Activated gamma-delta T cell (primary cell): ENCODE measurements at regions not wholly inside any gene's neighbourhood (a gene's known extent, or its start where the extent isn't known, plus 50 kb on each side); places are given as distances from the start of the nearest gene placed in this dataset.
"Not testable (repeated sequence)": the region's sequence is repeated elsewhere in the genome, so short reads cannot be mapped to it uniquely, and the experiment has no call there.

Experiments used
- DNase-seq: peaks from one replicate; lab custom pipeline; 2025; lab: John Stamatoyannopoulos, UW

DNA sequence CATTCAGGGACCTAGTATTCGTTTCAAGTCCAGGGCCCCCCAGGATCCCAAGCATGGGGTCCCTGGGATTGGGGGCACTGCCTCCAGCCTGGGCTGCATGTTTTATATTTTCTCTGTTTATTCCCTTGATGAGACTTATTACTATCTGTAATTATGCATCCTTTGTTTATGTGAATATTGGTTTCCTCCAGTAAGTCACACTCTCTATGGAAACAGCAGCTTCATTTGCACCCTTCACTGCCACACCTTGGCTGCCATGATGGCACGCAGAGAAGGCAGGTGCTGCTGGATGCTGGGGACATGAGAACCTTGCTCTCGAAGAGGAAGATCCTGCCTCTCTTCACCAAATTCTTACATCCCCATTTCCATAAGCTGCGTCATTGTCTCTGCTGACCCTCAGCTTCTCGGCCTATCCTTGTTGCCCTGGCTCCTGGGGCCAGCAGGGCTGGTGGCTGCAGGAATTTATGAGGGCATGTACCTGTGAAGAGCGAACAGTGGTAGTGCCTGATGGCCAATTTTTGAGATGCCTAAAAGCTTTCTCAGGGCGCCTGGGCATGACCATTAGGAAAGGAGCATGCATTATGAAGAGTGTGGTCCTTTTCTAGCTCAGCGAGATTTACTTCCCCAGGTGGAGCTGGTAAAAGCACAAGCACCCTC lies 479.3 kb upstream of the KLF6 start:
- DNase-seq = no peak

DNA sequence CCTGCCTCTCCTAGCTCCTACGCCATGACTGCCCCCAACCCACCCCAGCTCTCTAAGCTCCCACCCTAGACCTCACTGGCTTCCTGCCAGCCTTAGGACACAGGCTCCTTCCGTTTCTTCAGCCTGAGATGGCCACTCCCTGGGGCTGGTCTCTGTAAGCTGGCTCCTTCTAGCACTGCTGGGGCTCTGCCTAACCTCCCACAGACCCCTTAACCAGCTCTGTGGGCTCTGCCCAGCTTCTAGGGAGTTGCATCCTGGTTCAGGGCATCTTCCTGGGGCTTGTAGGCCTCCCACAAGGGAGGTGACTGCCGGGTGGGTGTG lies 478.6 kb upstream of the KLF6 start:
- DNase-seq = no peak

DNA sequence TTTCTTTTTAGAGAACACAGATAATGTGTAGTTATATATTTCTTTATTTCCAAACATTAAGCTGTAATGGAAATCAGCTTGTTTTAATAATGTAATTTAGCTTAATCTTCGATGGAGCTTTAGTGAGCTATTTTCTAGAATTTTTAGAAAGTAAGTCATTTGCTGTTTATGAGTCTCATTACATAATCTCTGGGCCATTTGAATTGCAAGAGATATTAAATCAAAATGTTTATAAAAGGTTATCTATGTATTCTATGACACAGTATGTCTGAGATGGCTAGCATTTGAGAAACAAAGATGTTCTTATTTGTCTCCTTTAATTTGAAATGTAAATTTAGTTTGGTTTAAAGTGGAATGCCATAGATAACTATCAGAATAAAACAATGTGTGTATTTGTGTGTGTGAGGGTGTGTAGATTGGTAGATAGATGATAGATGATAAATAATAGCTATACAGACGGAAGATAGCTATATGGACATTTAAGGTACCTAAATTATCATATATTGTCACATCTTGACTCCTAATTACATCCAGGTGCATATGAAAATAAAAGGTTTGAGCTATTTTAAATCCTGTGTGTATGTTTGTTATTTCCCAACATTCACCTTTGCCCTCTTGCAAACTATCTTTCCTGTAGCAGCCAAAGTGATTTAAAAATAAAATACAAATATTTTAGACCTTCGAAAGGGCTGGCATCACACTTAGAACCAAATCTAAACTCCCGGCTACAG lies 478.0 kb upstream of the KLF6 start:
- no peak for DNase-seq

DNA sequence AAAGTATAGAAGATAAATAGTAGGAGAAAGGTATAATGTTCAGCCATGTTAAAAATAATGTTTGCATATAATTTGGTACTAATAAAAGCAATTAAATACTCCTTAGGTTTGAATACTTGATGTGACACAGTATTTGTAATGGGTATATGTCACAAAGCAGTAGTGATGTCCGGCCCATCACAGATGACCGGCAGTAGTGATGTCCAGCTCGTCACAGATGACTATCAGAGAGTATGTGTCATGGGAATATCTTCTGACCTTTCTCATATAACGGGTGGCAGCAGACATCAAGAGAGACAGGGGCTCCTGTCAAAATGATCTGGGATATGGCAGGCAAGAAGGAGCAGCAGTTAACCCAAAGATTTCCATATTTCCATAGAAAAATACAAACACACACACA lies 477.4 kb upstream of the KLF6 start:
- DNase-seq = no peak

DNA sequence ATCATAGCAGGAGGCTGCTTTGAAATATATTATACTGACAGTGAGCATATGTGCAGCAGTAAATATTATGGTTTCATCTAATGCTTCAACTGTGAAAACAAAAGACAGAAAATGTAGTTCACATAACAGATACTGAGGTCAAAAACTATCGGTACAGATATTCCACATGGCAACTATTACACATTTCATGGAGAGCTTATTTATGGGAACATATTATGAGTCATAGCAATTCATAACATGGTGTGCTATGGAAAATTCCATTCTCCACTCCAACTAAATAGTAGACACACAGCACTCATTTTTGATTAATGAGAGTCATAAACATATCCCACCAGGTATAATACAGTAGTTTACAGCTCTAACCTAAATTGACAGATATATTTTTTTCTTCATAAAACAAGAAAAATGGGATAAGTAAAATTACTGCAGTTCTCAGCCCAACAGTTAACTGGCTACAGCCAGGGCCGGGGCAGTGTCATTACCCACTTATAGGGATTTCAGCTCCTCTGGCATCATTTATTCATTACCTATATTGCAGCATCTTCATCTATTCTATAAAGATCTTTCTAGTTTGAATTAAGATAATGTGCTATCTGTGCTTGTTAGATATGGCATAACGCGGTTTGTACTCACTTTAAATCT lies 475.6 kb upstream of the KLF6 start:
- DNase-seq = no peak

DNA sequence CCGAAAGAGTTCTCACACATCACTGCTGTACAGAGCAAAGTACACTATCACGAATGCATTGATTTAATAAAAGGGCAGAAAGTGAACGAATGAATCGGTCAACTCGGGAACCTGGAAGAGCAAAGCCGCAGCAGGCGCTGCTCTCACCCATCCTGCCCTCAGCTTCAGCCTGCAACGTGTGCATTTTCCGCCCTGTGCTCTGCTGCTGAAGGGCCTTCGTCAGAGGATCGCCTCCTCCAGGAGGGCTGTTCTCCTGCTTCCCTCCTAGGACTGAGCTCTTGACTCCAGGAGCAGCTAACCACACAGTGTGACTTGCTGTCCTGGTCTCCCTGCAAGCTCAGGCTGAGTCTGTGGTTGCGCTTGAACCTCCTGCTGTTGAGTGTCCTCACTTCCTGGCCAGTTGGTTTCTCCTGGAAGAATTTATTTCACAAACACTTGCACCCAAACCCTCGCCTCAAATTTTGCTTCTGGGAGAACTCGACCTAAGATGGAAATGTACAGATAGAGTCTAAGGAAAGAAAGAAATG lies 473.0 kb upstream of the KLF6 start:
- no peak for DNase-seq

DNA sequence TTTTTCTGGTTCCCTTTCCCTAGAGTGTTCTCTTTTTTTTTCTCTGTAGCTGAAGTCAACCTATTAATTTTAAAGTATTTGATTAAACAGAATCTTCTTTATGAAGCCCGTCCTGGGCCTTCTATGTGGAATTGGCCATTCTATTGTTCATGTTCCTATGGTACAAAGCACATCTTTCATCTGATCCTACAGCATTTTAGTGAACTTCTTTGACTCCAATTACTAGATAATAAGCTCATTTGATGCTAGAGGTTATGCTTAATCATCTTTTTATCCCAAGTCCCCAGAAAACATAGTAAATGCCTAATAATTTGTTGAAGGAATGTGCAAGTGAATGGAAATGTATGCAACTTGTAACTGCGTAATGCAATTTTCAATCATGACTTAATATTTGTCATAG lies 472.0 kb upstream of the KLF6 start:
- no peak for DNase-seq

DNA sequence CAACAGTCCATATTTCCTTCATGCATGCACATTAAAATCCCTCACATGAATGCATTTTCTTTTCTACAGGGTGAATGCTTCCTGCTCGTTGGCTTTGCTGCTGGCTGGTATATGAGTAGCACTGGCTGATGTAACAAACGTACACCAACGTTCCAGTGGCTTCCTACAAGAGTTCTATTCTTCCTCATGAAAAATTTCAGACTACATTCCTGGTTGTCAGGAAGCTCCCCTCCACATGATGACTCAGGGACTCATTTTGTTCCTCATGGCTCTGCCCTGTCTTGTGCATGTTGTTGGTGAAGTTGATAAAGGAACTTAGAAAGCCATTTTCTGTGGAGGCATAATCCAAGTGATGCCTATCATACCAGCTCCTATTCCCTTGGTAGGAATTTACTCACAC lies 470.7 kb upstream of the KLF6 start:
- DNase-seq = no peak

DNA sequence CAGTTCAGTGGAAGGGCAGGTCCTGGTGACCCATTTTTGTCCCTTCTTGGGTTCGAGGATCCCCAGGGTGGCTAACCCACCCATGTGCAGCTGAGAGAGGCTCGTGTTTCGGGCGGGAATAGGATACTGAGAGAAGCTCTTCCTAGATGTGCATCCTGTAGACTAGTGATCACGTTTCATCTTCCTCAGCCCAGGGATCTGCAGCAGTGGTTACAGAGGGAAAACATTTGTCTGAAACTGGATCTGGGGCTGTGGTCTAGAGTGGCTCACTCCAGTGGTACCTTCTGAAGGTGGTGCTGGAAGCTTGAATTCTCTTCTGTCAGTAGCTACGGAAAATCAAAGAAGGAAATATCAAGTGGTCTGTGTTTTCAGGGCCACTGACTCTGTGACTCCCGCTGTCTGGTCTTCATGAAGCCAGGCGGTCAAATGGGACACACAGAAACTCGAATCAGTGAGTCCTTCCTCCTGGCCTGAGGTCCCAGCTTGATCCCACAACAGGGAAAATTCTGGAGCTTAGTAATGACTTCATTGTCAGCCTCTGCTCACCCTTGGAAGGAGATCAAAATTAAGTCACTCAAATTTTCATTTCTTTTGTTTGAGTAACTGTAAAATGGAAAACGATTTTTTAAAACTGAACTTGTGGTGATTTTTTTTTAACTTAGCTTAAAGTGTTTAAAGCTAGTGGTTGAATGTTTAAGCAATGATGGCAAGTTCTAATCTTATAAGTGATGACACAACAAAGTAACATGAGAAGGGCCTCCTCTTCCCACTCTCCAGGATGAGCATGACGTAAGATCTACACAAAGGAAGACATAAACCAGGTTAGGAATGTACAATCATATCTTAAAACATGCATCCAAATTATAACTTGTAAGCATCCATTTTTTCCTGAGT lies 469.3 kb upstream of the KLF6 start:
- DNase-seq = no peak

DNA sequence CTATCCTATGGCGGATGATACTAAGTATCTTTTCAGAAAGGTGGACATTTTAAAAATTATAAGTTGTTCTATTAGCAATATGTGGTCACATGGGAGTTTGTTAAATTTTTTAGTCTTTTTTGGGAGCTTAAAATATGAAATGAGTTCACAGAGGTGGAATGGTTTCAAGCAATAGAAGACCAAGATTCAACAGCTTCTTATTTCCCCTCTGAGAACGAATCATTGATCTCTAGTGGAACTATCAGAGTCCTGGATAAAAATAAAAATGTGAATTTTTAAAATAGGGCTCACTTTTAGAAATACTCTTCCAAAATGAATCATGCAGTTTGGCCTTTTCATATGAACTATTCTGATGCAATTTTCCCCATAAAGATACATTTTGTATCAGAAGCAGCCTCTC lies 467.7 kb upstream of the KLF6 start:
- DNase-seq = no peak

DNA sequence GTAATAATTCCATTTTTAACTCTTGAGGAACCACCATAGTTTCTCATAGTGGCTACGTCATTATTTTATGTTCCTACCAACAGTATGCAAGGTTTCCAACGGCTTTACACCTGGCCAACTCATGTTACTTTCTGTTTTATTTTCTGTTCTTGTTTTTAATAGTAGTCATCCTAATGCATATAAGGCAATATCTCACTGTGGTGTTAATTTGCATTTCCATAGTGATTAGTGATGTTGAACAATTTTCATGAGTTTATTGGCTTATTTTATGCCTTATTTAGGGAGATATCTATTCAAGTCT lies 465.5 kb upstream of the KLF6 start:
- no peak for DNase-seq

DNA sequence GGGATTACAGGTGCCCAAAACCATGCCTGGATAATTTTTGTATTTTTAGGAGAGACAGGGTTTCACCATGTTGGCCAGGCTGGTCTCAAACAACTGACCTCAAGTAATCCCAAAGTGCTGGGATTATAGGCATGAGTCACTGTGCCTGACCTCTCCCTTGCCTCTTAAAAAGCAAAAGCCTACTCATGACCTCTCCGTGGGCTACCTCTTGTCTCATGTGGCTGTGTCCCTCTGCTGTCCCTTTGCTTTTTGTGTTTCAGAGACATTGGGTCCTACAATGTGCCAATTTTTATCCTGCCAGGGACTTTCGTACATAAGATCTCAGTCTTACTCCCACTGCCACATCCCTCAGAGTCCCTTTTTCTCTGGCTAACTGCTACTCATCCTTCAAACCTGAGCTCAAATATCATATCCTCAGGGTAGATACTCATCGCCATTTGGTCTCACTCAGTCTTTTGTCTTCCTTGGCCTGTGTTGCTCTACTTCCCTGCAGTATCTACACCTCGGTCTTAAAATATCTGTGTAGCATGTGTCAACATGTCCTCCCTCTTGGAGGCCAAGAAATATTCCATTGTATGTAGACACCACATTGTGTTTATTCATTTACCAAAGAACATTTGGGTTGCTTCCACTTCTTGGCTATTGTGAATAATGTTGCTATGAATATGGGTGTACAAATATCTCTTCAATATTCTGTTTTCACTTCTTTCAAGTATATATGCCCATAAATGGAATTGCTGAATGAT lies 465.0 kb upstream of the KLF6 start:
- no peak for DNase-seq

DNA sequence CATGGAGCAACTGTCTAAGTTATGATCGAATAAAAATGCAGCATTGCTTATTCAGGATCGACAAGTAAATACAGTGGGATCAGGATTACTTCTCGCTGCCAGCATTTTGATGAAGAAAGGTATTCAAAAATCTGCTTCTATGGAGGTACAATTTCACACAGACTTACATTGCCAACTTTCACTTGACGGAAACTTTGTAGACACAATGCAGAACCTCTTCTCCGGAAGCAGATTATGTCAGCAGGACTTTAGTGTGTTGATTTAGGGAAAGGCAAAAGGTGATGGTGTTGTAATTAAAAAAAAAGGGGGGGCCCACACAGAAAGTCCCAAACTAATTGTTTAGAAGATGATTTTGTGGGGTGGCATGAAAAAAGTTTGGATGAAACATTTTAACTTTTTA lies 462.4 kb upstream of the KLF6 start:
- DNase-seq = no peak

DNA sequence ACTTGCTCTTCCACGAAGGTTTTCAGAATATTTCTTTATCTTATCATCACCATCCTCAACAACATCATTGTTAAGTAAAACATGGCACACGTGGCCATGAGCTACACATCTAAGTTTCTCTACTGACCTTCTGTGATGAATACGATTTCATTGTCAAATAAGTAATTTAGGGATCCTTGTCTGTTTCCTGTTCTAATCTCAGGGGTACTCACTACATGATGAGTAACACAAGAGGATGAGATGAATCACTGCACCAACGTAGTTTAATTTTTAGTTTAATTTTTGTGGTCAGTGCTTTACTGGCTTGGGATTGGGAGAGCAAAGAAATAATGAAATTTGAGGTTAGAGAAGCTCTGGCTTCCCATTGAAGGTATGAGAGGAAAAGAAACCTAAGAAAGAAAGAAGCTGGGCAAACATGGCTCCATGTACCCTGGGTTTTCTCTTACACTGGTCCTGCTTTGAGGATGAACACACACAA lies 461.9 kb upstream of the KLF6 start:
- DNase-seq = no peak

DNA sequence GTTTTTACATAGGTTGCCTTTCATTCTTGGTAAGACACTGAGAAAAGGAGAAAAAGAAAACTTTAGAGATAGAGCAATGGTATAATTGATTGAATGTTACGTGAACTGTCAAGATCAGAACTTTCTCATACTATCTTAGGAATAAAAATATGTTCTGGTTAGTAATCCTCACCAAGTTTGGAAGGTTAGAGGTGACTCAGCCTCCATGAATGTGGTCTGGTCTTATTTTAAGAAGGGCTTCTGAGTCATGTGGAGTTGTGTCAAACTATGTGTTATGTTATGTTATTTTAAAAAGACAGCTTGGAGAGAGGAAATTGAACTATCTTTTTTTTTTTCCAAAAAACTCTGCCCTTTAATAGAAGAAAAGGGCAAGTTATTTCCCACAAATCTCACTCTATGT lies 458.6 kb upstream of the KLF6 start:
- DNase-seq = no peak

DNA sequence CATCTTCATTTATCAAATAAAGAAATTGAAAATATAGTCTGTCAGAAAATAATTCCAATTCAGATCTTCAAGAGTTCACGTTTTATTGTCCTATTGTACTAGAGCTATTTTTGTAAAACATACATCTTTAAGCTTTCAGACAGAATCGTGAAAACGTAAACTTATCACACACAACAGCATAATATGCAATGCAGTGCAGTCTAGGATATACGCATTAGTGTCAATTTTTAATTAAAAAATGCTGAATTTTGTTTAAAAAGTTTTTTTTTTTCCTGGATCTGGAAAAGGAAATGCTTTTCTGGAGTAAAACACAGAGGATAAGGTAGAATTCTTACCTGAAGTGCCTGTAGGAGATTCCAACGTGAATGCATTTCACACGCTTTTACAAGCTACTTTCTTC lies 458.2 kb upstream of the KLF6 start:
- no peak for DNase-seq

DNA sequence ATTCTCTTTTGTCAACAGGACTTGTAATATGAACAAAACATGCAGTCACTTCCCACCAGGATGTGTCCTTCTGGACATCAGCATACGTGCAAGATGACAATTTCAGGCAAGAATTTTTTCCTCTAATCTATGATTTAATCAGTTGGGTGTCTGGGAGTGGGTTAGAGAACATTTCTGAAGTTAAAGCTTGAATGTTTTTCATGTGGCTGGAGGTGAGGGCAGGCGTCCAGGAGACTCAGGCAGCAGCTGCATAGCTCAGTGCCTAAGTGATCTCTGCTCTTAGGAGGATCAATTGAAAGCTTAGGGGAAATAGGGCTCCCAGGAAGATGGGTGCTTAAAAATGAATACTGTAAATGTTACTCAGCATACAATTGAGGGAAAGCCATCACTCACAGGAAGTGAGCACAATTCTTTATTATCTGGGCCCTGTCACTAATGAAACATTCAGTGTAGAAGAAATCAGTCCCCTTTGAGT lies 457.6 kb upstream of the KLF6 start:
- DNase-seq = no peak

DNA sequence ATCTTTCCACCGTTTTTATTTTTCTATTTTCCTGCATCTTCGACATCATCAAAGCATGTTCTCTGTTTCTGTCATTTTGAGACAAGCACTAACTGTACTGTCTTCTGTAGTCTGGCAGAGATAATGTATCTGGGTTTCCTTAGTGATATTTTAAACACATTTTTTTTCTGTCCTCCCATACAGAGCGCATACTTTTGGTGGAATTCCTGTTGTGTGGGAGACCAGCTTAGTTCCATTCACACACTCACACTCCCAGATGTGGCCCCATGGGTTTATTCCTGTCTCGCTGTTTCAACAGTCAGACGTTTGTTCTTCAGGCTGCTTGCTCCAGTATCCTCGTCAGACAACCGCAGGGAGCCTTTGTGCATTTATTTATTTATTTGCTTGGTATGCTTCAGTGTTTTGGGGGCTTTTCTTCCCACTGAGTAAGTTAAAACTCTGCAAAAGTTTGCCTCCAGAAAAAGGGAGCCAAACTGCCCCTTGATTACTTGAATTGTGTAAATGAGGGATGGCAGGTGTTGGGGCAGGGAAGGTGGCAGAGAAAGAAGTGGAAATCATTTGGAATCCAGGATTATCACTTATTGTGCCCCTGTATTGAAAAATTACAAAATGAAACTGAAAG lies 456.8 kb upstream of the KLF6 start:
- DNase-seq = no peak

DNA sequence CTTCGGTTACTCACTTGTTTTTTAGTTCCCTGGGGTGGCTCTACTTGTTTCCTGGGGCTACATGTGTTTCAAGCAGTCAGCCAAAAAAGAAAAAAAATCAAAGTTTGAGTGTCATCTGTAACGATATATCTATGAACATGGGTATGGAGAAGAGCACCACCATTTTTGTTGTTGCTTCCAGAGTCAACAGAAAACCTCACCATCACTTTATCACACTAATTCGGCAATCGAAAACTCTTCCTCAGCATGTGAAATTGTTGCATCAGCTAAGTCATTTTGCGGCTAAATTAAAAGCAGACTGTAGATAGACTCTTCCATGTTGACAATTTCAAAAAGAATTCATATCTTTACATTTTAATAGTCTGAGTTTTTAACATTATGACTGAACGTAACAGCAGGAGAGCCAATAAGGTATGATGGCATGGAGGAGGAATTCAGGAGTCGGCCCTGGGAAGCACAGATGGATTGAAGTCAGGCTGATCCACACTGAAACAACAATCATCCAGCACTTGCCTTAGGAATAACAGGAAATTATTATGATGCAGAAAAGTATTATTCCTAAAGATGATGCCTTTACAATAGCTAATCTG lies 455.7 kb upstream of the KLF6 start:
- no peak for DNase-seq

DNA sequence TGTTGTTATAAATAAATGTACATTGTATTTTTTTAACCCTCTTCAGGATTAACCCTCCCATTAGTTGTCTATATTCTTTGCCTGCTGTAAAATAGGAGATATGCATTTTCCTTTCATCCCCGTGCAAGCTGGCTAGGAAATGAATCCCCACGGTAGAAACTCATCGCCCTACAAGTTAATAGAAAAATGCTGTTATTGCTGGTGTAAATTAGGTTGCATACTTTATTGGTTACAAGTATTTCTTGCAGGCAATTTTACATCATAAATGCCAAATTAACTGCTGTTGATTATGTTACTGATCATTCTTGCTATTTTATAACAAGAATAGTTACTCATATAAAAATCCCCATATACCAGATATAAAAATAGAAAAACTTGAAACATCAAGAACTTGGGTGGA lies 454.2 kb upstream of the KLF6 start:
- no peak for DNase-seq

DNA sequence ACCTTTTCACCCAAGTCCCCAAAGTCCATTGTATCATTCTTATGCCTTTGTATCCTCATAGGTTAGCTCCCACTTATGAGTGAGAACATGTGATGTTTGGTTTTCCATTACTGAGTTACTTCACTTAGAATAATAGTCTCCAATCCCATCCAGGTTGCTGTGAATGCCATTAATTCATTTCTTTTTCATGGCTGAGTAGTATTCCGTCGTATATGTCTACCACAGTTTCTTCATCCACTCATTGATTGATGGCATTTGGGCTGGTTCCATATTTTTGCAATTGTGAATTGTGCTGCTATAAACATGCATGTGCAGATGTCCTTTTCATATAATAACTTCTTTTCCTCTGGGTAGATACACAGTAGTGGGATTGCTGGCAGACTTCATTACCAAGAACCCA lies 451.9 kb upstream of the KLF6 start:
- not testable (repeated sequence) for DNase-seq
